Osteoblast (primary cell): ENCODE measurements at regions not wholly inside any gene's neighbourhood (a gene's known extent, or its start where the extent isn't known, plus 50 kb on each side); places are given as distances from the start of the nearest gene placed in this dataset.

Experiments used
- DNase-seq: peaks from one replicate; pipeline ENCODE4 v3.0.0; 2011; ENCODE audit warnings: low spot score, mixed read lengths; ENCODE audit not compliant: insufficient read length; ENCODE audit errors: missing footprints
- H2AFZ ChIP-seq: 2 replicates; pipeline ENCODE4 v1.6.0; 2011; ENCODE audit warnings: mild to moderate bottlenecking, low read length
- H3K27ac ChIP-seq: 2 replicates; pipeline ENCODE4 v1.5.1; 2011; ENCODE audit warnings: mild to moderate bottlenecking, low read depth, low read length, moderate library complexity
- H3K27me3 ChIP-seq: 2 replicates; pipeline ENCODE4 v1.6.0; 2012; ENCODE audit warnings: mild to moderate bottlenecking, control low read depth, inconsistent platforms, low read length, moderate library complexity; ENCODE audit not compliant: insufficient read depth
- H3K36me3 ChIP-seq: 2 replicates; pipeline ENCODE4 v1.5.1; 2011; ENCODE audit warnings: mild to moderate bottlenecking, low read length, control low read depth, moderate library complexity; ENCODE audit not compliant: insufficient read depth
- H3K4me1 ChIP-seq: 2 replicates; pipeline ENCODE4 v1.5.1; 2011; ENCODE audit warnings: mild to moderate bottlenecking, low read length, control low read depth, moderate library complexity; ENCODE audit not compliant: insufficient read depth
- H3K4me2 ChIP-seq: 2 replicates; pipeline ENCODE4 v1.6.0; 2011; ENCODE audit warnings: mild to moderate bottlenecking, low read length; ENCODE audit not compliant: insufficient read depth
- H3K4me3 ChIP-seq: fragments of 200-600 bp; sonication (generic); 3 replicates; pipeline ENCODE4 v1.5.1; 2012; ENCODE audit warnings: mild to moderate bottlenecking, low read length, inconsistent platforms; ENCODE audit not compliant: insufficient read depth
- H3K79me2 ChIP-seq: 2 replicates; pipeline ENCODE4 v1.6.0; 2012; ENCODE audit warnings: mild to moderate bottlenecking, low read length, control low read depth, inconsistent platforms; ENCODE audit not compliant: insufficient read depth
- H3K9me3 ChIP-seq: 2 replicates; pipeline ENCODE4 v1.5.1; 2011; ENCODE audit warnings: low read depth, low read length, control low read depth
- H4K20me1 ChIP-seq: 2 replicates; pipeline ENCODE4 v1.6.0; 2012; ENCODE audit warnings: mild to moderate bottlenecking, low read length, control low read depth; ENCODE audit not compliant: insufficient read depth
- TF ChIP-seq, protein P1 (sequence below): IDR thresholded peaks from 2 replicates; pipeline ENCODE4 v1.5.1; 2011; ENCODE audit warnings: mild to moderate bottlenecking, low read depth, low read length, moderate library complexity; ENCODE audit errors: extremely low read depth

DNA sequence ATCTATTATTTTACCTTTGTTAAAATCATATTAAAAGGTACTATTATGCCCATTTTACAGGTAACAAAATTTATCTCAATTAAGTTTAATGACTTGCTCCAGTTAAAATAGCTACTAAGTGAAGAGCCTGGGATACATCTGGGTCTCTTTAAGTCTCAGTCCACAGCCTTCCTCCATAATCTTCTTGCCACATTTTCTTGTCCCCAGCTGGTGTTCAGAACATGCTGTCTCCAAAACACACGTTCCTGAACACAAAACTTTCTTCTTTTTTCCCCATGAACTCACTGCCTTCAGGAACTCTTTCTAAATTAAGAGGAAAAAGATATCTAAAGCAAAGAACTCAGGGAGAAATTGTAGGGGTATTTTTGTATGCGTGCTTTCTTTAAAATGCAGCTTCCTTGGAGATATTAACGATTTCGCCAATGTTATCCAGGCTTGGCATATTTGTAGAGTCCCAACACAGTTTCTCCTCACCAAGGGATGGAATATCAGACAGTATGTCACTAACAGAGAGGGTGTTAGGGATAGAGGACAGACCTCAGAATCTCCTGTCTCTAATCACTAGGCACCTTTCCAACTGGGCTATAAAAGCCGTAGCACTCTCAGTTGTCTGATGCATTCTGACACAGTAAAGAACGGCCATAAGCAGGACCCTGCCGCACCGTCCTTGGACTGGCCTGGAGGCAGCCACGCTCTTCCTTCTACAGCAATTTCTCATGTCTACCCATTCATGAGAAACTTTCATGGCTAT lies 232.8 kb upstream of the BLID start:
- Histone ChIP-seq H3K27me3 (peaks cover 19% of the 10 kb centered on the region), H3K36me3 (no peaks in the 10 kb centered on the region), H2AFZ (no peak overlapping the region), H3K9me3 (no peaks in the 10 kb centered on the region), H3K79me2 (no peaks in the 10 kb centered on the region), H3K4me2 (no peak overlapping the region), H3K4me1 (peaks cover 5% of the 10 kb centered on the region), H3K27ac (no peak overlapping the region), H3K4me3 (no peak overlapping the region), H4K20me1 (no peaks in the 10 kb centered on the region)
- TF ChIP-seq, protein P1, sequence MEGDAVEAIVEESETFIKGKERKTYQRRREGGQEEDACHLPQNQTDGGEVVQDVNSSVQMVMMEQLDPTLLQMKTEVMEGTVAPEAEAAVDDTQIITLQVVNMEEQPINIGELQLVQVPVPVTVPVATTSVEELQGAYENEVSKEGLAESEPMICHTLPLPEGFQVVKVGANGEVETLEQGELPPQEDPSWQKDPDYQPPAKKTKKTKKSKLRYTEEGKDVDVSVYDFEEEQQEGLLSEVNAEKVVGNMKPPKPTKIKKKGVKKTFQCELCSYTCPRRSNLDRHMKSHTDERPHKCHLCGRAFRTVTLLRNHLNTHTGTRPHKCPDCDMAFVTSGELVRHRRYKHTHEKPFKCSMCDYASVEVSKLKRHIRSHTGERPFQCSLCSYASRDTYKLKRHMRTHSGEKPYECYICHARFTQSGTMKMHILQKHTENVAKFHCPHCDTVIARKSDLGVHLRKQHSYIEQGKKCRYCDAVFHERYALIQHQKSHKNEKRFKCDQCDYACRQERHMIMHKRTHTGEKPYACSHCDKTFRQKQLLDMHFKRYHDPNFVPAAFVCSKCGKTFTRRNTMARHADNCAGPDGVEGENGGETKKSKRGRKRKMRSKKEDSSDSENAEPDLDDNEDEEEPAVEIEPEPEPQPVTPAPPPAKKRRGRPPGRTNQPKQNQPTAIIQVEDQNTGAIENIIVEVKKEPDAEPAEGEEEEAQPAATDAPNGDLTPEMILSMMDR, result no peak
- no peak for DNase-seq

DNA sequence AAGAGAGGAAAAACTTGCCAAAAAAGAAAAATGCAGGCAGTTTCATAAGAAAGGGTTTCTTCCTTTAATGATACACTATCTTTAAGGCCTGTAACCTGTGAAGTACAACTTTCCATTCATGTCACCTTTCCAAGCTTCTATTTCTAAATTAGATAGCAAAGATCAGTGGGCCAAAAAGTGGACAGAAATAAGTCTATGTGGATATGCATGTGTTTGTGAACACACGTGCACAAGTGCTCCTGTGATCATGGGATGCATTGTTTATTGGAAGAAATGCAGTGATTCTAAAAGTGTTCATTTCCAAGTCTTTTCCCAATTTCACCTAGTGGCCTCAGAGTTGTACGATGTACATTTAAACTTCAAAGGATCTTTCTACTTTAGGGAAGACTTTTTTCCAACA lies 230.0 kb upstream of the BLID start:
- Histone ChIP-seq H3K27me3 (peaks cover 22% of the 10 kb centered on the region), H4K20me1 (no peaks in the 10 kb centered on the region), H3K4me2 (no peak overlapping the region), H3K36me3 (no peaks in the 10 kb centered on the region), H3K4me1 (peaks cover 5% of the 10 kb centered on the region), H3K27ac (no peak overlapping the region), H2AFZ (no peak overlapping the region), H3K79me2 (no peaks in the 10 kb centered on the region), H3K9me3 (no peaks in the 10 kb centered on the region), H3K4me3 (no peak overlapping the region)
- TF ChIP-seq, protein P1, result no peak
- no peak for DNase-seq

DNA sequence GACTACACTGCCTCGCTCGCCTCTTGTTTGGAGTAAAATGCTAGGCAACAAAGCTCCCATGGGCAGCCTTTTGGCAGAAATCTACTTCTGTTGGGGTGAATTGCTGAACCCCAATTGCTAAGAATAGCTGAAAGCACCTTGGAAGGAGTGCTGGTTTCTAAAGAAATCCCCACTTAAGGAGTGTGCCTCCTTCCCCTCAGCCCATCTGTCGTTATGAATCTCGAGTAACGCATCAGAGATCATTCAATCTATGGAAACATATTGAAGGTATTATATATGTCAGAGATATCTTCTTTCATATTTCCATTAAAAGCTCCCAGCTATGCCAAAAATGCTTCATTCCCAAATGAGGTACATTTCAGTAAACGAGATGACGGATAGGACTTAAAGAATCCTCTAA lies 229.6 kb upstream of the BLID start:
- Histone ChIP-seq H3K4me1 (peaks cover 5% of the 10 kb centered on the region), H4K20me1 (no peaks in the 10 kb centered on the region), H3K27ac (no peak overlapping the region), H3K4me3 (no peak overlapping the region), H3K36me3 (no peaks in the 10 kb centered on the region), H3K9me3 (no peaks in the 10 kb centered on the region), H3K27me3 (peaks cover 20% of the 10 kb centered on the region), H2AFZ (no peak overlapping the region), H3K79me2 (no peaks in the 10 kb centered on the region), H3K4me2 (no peak overlapping the region)
- DNase-seq, result no peak
- TF ChIP-seq, protein P1, result no peak

DNA sequence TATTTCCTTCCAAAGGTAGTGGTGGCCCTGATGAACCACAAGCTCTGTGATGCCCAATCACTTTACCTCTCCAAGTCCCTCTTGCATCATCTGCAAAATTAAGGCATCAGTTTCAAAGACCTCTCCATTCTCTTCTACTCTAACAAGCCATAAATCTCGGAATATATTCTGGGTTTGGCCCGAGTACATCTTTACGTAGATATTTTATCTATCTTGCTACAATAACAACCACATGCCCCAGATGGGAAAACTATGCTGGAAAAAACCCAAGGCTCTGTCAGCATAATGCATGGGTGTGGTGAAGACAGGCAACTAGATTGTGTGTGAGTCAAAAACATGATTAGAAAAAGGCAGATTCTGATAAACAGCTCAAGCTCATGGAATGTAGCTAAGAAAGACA lies 228.2 kb upstream of the BLID start:
- H3K36me3 ChIP-seq, result no peaks in the 10 kb centered on the region
- peak; percentile 49 for DNase-seq
- no peaks in the 10 kb centered on the region for H4K20me1 ChIP-seq
- H3K27me3 ChIP-seq, result peaks cover 14% of the 10 kb centered on the region
- H2AFZ ChIP-seq, result no peak overlapping the region
- TF ChIP-seq, protein P1, result no peak
- no peak overlapping the region for H3K27ac ChIP-seq
- H3K4me1 ChIP-seq, result peaks cover 5% of the 10 kb centered on the region
- H3K9me3 ChIP-seq, result no peaks in the 10 kb centered on the region
- H3K4me2 ChIP-seq, result peak overlapping the region; percentile 15
- H3K79me2 ChIP-seq, result no peaks in the 10 kb centered on the region
- no peak overlapping the region for H3K4me3 ChIP-seq
